ENCODE measurements at regions not wholly inside any gene's neighbourhood (a gene's known extent, or its start where the extent isn't known, plus 50 kb on each side); places are given as distances from the start of the nearest gene placed in this dataset.

DNA sequence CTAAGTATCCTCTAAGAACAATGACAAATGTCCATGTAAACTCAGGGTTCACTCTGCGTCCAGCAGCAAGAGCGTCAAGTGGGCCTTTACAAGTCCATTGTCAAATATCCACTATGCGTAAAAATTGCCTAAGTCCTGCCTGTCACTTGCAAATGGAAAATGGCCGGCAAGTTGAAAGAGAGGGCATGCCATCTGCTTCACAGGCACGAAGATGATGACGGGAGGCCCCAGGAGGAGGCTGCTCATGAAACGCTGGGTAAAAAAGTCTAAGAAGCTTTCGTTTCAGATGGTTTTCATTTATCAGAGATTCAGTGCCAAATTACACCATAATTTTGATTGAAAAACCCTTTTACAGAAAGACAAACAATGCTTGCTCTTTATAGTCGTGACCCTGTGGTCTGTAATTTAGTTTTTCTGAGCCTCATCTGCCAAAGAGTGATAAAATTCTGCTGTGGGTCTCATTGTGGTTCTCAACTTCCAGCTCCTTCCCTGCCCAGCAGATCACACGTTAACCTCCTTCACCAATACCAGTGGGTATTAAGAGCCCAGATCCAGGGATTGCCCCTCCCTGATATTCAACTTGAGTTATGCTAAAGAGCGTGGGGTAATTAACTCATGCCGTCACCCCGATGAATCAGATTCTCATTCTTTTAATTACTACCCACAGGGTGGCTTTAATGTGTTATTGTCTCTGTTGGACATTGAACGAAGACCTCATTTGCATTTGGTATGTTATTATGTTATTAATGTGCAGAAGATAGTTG lies 160.2 kb upstream of the ALKAL2 start (continued):
- TF ChIP-seq NRF1 (IDR thresholded peaks at IDR 0.05; ENCODE audit: low read depth, low read length) (no peak), SIN3A (conservative IDR thresholded peaks at IDR 0.05 in 1 of 2, IDR thresholded peaks at IDR 0.05 in 1 of 2; ENCODE audit: low read depth in 1 of 2, low read length in 2 of 2) (no peak), CEBPB (IDR thresholded peaks at IDR 0.05; ENCODE audit: low read depth, low read length) (no peak)
